DOHH2 (cell line): ENCODE measurements at regions not wholly inside any gene's neighbourhood (a gene's known extent, or its start where the extent isn't known, plus 50 kb on each side); places are given as distances from the start of the nearest gene placed in this dataset.
"Not testable (repeated sequence)": the region's sequence is repeated elsewhere in the genome, so short reads cannot be mapped to it uniquely, and the experiment has no call there.

ENCODE experiments used
- EZH2phosphoT487 ChIP-seq: fragments of 200-600 bp; sonication (generic); IDR thresholded peaks from 2 replicates; pipeline ENCODE4 v1.6.1; 2017; ENCODE audit warnings: borderline replicate concordance, mild to moderate bottlenecking, antibody characterized with exemption, low read length, moderate library complexity, mixed read lengths
- TF ChIP-seq, protein P1 (sequence below): fragments of 200-600 bp; sonication (generic); IDR thresholded peaks from one replicate; pipeline ENCODE4 v1.5.1; 2014; ENCODE audit warnings: antibody characterized with exemption, mild to moderate bottlenecking, low read depth, low read length; ENCODE audit not compliant: poor library complexity, severe bottlenecking

DNA sequence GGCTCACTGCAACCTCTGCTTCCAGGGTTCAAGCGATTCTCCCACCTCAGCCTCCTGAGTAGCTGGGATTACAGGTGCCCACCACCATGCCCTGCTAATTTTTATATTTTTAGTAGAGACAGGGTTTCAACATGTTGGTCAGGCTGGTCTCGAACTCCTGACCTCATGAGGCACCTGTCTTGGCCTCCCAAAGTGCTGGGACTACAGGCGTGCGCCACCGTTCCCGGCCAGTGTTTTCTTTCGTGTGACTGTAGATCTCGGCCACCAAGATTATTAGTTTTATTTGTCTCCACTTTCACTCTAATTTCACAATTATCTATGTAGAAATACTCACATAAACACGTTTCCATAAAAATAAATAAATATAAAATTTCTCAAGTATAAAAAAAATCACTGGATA is 665.4 kb upstream of the RAG2 start:
- TF ChIP-seq, protein P1, sequence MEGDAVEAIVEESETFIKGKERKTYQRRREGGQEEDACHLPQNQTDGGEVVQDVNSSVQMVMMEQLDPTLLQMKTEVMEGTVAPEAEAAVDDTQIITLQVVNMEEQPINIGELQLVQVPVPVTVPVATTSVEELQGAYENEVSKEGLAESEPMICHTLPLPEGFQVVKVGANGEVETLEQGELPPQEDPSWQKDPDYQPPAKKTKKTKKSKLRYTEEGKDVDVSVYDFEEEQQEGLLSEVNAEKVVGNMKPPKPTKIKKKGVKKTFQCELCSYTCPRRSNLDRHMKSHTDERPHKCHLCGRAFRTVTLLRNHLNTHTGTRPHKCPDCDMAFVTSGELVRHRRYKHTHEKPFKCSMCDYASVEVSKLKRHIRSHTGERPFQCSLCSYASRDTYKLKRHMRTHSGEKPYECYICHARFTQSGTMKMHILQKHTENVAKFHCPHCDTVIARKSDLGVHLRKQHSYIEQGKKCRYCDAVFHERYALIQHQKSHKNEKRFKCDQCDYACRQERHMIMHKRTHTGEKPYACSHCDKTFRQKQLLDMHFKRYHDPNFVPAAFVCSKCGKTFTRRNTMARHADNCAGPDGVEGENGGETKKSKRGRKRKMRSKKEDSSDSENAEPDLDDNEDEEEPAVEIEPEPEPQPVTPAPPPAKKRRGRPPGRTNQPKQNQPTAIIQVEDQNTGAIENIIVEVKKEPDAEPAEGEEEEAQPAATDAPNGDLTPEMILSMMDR, result not testable (repeated sequence)
- TF ChIP-seq EZH2phosphoT487, result not testable (repeated sequence)
